UCSD-AML1 (cell line): ENCODE measurements at regions not wholly inside any gene's neighbourhood (a gene's known extent, or its start where the extent isn't known, plus 50 kb on each side); places are given as distances from the start of the nearest gene placed in this dataset.

Experiments
- DNase-seq: peaks from one replicate; lab custom pipeline; 2025; ENCODE audit not compliant: unreplicated experiment; lab: John Stamatoyannopoulos, UW

GRCh38 chr1:65741993-65742392 is 50.7 kb upstream of the PDE4B start:
- no peak for DNase-seq
